Upper lobe of left lung (tissue), 4 donors: ENCODE measurements at regions not wholly inside any gene's neighbourhood (a gene's known extent, or its start where the extent isn't known, plus 50 kb on each side); places are given as distances from the start of the nearest gene placed in this dataset.

Source experiments
- EP300 ChIP-seq, 4 donors: sonication (generic); formaldehyde crosslinking; IDR thresholded peaks; one replicate each; pipeline ENCODE4 v1.5.1; 2017; ENCODE audit warnings: antibody characterized with exemption in 4 of 4, control low read depth in 2 of 4
- POLR2A ChIP-seq, 4 donors: fragments of 450-650 bp; IDR thresholded peaks; one replicate each; pipeline ENCODE4 v1.5.1; 2016 to 2017; ENCODE audit warnings: antibody characterized with exemption in 4 of 4, mild to moderate bottlenecking in 2 of 4
- POLR2AphosphoS5 ChIP-seq, 2 donors: sonication (generic); formaldehyde crosslinking; IDR thresholded peaks; one replicate each; pipeline ENCODE4 v1.5.1; 2017; ENCODE audit warnings: antibody characterized with exemption in 2 of 2
- TF ChIP-seq, protein P1 (sequence below), 6 experiments: fragments of 450-650 bp in 4 of 6; fragments of 200-600 bp in 2 of 6; sonication (generic) in 2 of 6; IDR thresholded peaks; one replicate each; pipeline ENCODE4 v1.5.1; 2016 to 2019; ENCODE audit warnings: antibody characterized with exemption in 6 of 6

- TF ChIP-seq, protein P1, sequence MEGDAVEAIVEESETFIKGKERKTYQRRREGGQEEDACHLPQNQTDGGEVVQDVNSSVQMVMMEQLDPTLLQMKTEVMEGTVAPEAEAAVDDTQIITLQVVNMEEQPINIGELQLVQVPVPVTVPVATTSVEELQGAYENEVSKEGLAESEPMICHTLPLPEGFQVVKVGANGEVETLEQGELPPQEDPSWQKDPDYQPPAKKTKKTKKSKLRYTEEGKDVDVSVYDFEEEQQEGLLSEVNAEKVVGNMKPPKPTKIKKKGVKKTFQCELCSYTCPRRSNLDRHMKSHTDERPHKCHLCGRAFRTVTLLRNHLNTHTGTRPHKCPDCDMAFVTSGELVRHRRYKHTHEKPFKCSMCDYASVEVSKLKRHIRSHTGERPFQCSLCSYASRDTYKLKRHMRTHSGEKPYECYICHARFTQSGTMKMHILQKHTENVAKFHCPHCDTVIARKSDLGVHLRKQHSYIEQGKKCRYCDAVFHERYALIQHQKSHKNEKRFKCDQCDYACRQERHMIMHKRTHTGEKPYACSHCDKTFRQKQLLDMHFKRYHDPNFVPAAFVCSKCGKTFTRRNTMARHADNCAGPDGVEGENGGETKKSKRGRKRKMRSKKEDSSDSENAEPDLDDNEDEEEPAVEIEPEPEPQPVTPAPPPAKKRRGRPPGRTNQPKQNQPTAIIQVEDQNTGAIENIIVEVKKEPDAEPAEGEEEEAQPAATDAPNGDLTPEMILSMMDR (IDR thresholded peaks at IDR 0.05): no peak
- TF ChIP-seq EP300 (IDR thresholded peaks at IDR 0.05) (no peak), POLR2AphosphoS5 (IDR thresholded peaks at IDR 0.05) (no peak), POLR2A (IDR thresholded peaks at IDR 0.05) (no peak)
These were observed 1327.0 kb downstream of the BRINP3 start for GRCh38 chr1:189150624-189151023.
